ENCODE measurements at regions not wholly inside any gene's neighbourhood (a gene's known extent, or its start where the extent isn't known, plus 50 kb on each side); places are given as distances from the start of the nearest gene placed in this dataset.

GRCh38 chr6:165025040-165025439 is 284.4 kb downstream of the C6orf118 start:
- peaks cover 12% of the 10 kb centered on the region for H3K9me3 ChIP-seq (ENCODE audit: control insufficient read depth, low read length)
- H3K4me3 ChIP-seq (ENCODE audit: insufficient read depth in 1 of 2, low read depth in 1 of 2, low read length in 2 of 2) = no peak overlapping the region
- H2BK15ac ChIP-seq (ENCODE audit: low read depth, poor library complexity, severe bottlenecking) = no peak overlapping the region
- H2BK120ac ChIP-seq (ENCODE audit: low read depth, low read length) = no peak overlapping the region
- H2AK5ac ChIP-seq (ENCODE audit: low read length, severe bottlenecking) = no peak overlapping the region
- DNase-seq = no peak
- H2AFZ ChIP-seq (ENCODE audit: low read depth, low read length) = no peak overlapping the region
- WGBS = no CpG with 5 or more reads among the region's 1 CpG
- H3K4me1 ChIP-seq (ENCODE audit: control insufficient read depth, insufficient read depth, low read depth, low read length) = no peaks in the 10 kb centered on the region
- no peaks in the 10 kb centered on the region for H3K36me3 ChIP-seq (ENCODE audit: control insufficient read depth in 1 of 2, insufficient read depth in 2 of 2, low read depth in 1 of 2, low read length in 2 of 2)
- no peak overlapping the region for H4K91ac ChIP-seq (ENCODE audit: low read length)
- no peaks in the 10 kb centered on the region for H3K79me1 ChIP-seq (replicated peaks; ENCODE audit: low read length, poor library complexity, severe bottlenecking)
- H2BK12ac ChIP-seq (ENCODE audit: low read length in 2 of 2) = no peak overlapping the region
- H3K4me2 ChIP-seq (ENCODE audit: low read length, poor library complexity, severe bottlenecking) = no peak overlapping the region
- no peak overlapping the region for H2BK5ac ChIP-seq (ENCODE audit: low read depth, low read length, poor library complexity, severe bottlenecking)
- no peak overlapping the region for H3K23ac ChIP-seq (ENCODE audit: low read length in 2 of 2)
- no peaks in the 10 kb centered on the region for H3K27me3 ChIP-seq (ENCODE audit: control insufficient read depth in 1 of 2, insufficient read depth in 1 of 2, low read length in 2 of 2)
- H3K18ac ChIP-seq (ENCODE audit: low read depth in 1 of 2, low read length in 2 of 2) = no peak overlapping the region
- H3K9ac ChIP-seq (ENCODE audit: low read length) = no peak overlapping the region
- H3K27ac ChIP-seq (ENCODE audit: low read length, poor library complexity, severe bottlenecking) = no peak overlapping the region
- H3K4ac ChIP-seq (ENCODE audit: low read depth in 1 of 2, low read length in 2 of 2) = no peak overlapping the region
- no peak overlapping the region for H4K8ac ChIP-seq (ENCODE audit: low read length)
- no peak overlapping the region for H3K14ac ChIP-seq (ENCODE audit: low read length in 2 of 2)

GRCh38 chr6:165019681-165020080 is 289.7 kb downstream of the C6orf118 start:
- no peak overlapping the region for H2BK5ac ChIP-seq (ENCODE audit: low read depth, low read length, poor library complexity, severe bottlenecking)
- no peak overlapping the region for H3K4me2 ChIP-seq (ENCODE audit: low read length, poor library complexity, severe bottlenecking)
- no peak overlapping the region for H4K8ac ChIP-seq (ENCODE audit: low read length)
- H2BK12ac ChIP-seq (ENCODE audit: low read length in 2 of 2) = no peak overlapping the region
- no peaks in the 10 kb centered on the region for H3K79me1 ChIP-seq (replicated peaks; ENCODE audit: low read length, poor library complexity, severe bottlenecking)
- no peak overlapping the region for H3K27ac ChIP-seq (ENCODE audit: low read length, poor library complexity, severe bottlenecking)
- H3K9ac ChIP-seq (ENCODE audit: low read length) = no peak overlapping the region
- no peak overlapping the region for H2AK5ac ChIP-seq (ENCODE audit: low read length, severe bottlenecking)
- no peaks in the 10 kb centered on the region for H3K36me3 ChIP-seq (ENCODE audit: control insufficient read depth in 1 of 2, insufficient read depth in 2 of 2, low read depth in 1 of 2, low read length in 2 of 2)
- H3K4ac ChIP-seq (ENCODE audit: low read depth in 1 of 2, low read length in 2 of 2) = no peak overlapping the region
- no peak overlapping the region for H3K4me3 ChIP-seq (ENCODE audit: insufficient read depth in 1 of 2, low read depth in 1 of 2, low read length in 2 of 2)
- no peak overlapping the region for H4K91ac ChIP-seq (ENCODE audit: low read length)
- no peak overlapping the region for H2BK120ac ChIP-seq (ENCODE audit: low read depth, low read length)
- 50% methylated on average over 1 of the region's 2 CpGs for WGBS
- no peak overlapping the region for H2BK15ac ChIP-seq (ENCODE audit: low read depth, poor library complexity, severe bottlenecking)
- H3K9me3 ChIP-seq (ENCODE audit: control insufficient read depth, low read length) = peaks cover 9% of the 10 kb centered on the region
- no peak overlapping the region for H3K18ac ChIP-seq (ENCODE audit: low read depth in 1 of 2, low read length in 2 of 2)
- H3K4me1 ChIP-seq (ENCODE audit: control insufficient read depth, insufficient read depth, low read depth, low read length) = no peaks in the 10 kb centered on the region
- H3K14ac ChIP-seq (ENCODE audit: low read length in 2 of 2) = no peak overlapping the region
- H2AFZ ChIP-seq (ENCODE audit: low read depth, low read length) = no peak overlapping the region
- no peak for DNase-seq
- H3K27me3 ChIP-seq (ENCODE audit: control insufficient read depth in 1 of 2, insufficient read depth in 1 of 2, low read length in 2 of 2) = no peaks in the 10 kb centered on the region
- H3K23ac ChIP-seq (ENCODE audit: low read length in 2 of 2) = no peak overlapping the region

GRCh38 chr6:165015676-165016075 is 293.7 kb downstream of the C6orf118 start:
- Histone ChIP-seq H4K91ac (ENCODE audit: low read length) (no peak overlapping the region), H3K27ac (ENCODE audit: low read length, poor library complexity, severe bottlenecking) (no peak overlapping the region), H2BK12ac (ENCODE audit: low read length in 2 of 2) (no peak overlapping the region), H3K9ac (ENCODE audit: low read length) (no peak overlapping the region), H4K8ac (ENCODE audit: low read length) (no peak overlapping the region), H3K4me1 (ENCODE audit: control insufficient read depth, insufficient read depth, low read depth, low read length) (no peaks in the 10 kb centered on the region), H3K14ac (ENCODE audit: low read length in 2 of 2) (no peak overlapping the region), H3K4me3 (ENCODE audit: insufficient read depth in 1 of 2, low read depth in 1 of 2, low read length in 2 of 2) (no peak overlapping the region), H2BK5ac (ENCODE audit: low read depth, low read length, poor library complexity, severe bottlenecking) (no peak overlapping the region), H2BK15ac (ENCODE audit: low read depth, poor library complexity, severe bottlenecking) (no peak overlapping the region), H3K9me3 (ENCODE audit: control insufficient read depth, low read length) (peaks cover 4% of the 10 kb centered on the region), H3K27me3 (ENCODE audit: control insufficient read depth in 1 of 2, insufficient read depth in 1 of 2, low read length in 2 of 2) (no peaks in the 10 kb centered on the region), H3K4ac (ENCODE audit: low read depth in 1 of 2, low read length in 2 of 2) (no peak overlapping the region), H2BK120ac (ENCODE audit: low read depth, low read length) (no peak overlapping the region), H2AK5ac (ENCODE audit: low read length, severe bottlenecking) (no peak overlapping the region), H3K23ac (ENCODE audit: low read length in 2 of 2) (no peak overlapping the region), H2AFZ (ENCODE audit: low read depth, low read length) (no peak overlapping the region), H3K18ac (ENCODE audit: low read depth in 1 of 2, low read length in 2 of 2) (no peak overlapping the region), H3K36me3 (ENCODE audit: control insufficient read depth in 1 of 2, insufficient read depth in 2 of 2, low read depth in 1 of 2, low read length in 2 of 2) (no peaks in the 10 kb centered on the region), H3K79me1 (replicated peaks; ENCODE audit: low read length, poor library complexity, severe bottlenecking) (no peaks in the 10 kb centered on the region), H3K4me2 (ENCODE audit: low read length, poor library complexity, severe bottlenecking) (no peak overlapping the region)
- DNase-seq = no peak

GRCh38 chr6:165013701-165014100 is 295.7 kb downstream of the C6orf118 start:
- no peaks in the 10 kb centered on the region for H3K9me3 ChIP-seq (ENCODE audit: control insufficient read depth, low read length)
- no peak overlapping the region for H3K4ac ChIP-seq (ENCODE audit: low read depth in 1 of 2, low read length in 2 of 2)
- no peak overlapping the region for H2BK5ac ChIP-seq (ENCODE audit: low read depth, low read length, poor library complexity, severe bottlenecking)
- no peak overlapping the region for H4K8ac ChIP-seq (ENCODE audit: low read length)
- no peak overlapping the region for H3K23ac ChIP-seq (ENCODE audit: low read length in 2 of 2)
- DNase-seq = peak; percentile 45
- no peak overlapping the region for H2BK15ac ChIP-seq (ENCODE audit: low read depth, poor library complexity, severe bottlenecking)
- no peak overlapping the region for H3K27ac ChIP-seq (ENCODE audit: low read length, poor library complexity, severe bottlenecking)
- no peak overlapping the region for H3K14ac ChIP-seq (ENCODE audit: low read length in 2 of 2)
- no peaks in the 10 kb centered on the region for H3K4me1 ChIP-seq (ENCODE audit: control insufficient read depth, insufficient read depth, low read depth, low read length)
- 9% methylated on average over 3 of the region's 3 CpGs for WGBS
- no peak overlapping the region for H3K9ac ChIP-seq (ENCODE audit: low read length)
- no peaks in the 10 kb centered on the region for H3K79me1 ChIP-seq (replicated peaks; ENCODE audit: low read length, poor library complexity, severe bottlenecking)
- no peak overlapping the region for H3K18ac ChIP-seq (ENCODE audit: low read depth in 1 of 2, low read length in 2 of 2)
- H4K91ac ChIP-seq (ENCODE audit: low read length) = no peak overlapping the region
- H3K36me3 ChIP-seq (ENCODE audit: control insufficient read depth in 1 of 2, insufficient read depth in 2 of 2, low read depth in 1 of 2, low read length in 2 of 2) = no peaks in the 10 kb centered on the region
- no peak overlapping the region for H2AK5ac ChIP-seq (ENCODE audit: low read length, severe bottlenecking)
- H2AFZ ChIP-seq (ENCODE audit: low read depth, low read length) = no peak overlapping the region
- H2BK120ac ChIP-seq (ENCODE audit: low read depth, low read length) = no peak overlapping the region
- H3K4me2 ChIP-seq (ENCODE audit: low read length, poor library complexity, severe bottlenecking) = no peak overlapping the region
- H3K4me3 ChIP-seq (ENCODE audit: insufficient read depth in 1 of 2, low read depth in 1 of 2, low read length in 2 of 2) = no peak overlapping the region
- H3K27me3 ChIP-seq (ENCODE audit: control insufficient read depth in 1 of 2, insufficient read depth in 1 of 2, low read length in 2 of 2) = no peaks in the 10 kb centered on the region
- no peak overlapping the region for H2BK12ac ChIP-seq (ENCODE audit: low read length in 2 of 2)
